ENCODE measurements at regions not wholly inside any gene's neighbourhood (a gene's known extent, or its start where the extent isn't known, plus 50 kb on each side); places are given as distances from the start of the nearest gene placed in this dataset.
"Not testable (repeated sequence)": the region's sequence is repeated elsewhere in the genome, so short reads cannot be mapped to it uniquely, and the experiment has no call there.

GRCh38 chr13:55569082-55569481, 1571.6 kb upstream of the PRR20A start:
- no peak for DNase-seq (ENCODE audit: low read depth, low spot score)

GRCh38 chr13:55569514-55569913, 1571.2 kb upstream of the PRR20A start:
- DNase-seq (ENCODE audit: low read depth, low spot score): no peak

GRCh38 chr13:55570371-55570770, 1570.3 kb upstream of the PRR20A start:
- no peak for DNase-seq (ENCODE audit: low read depth, low spot score)

- no peak for DNase-seq (ENCODE audit: low read depth, low spot score)
These were observed 1569.4 kb upstream of the PRR20A start for GRCh38 chr13:55571237-55571867.

- DNase-seq (ENCODE audit: low read depth, low spot score): no peak
These were observed 1568.3 kb upstream of the PRR20A start for GRCh38 chr13:55572408-55572807.

GRCh38 chr13:55572862-55573261, 1567.9 kb upstream of the PRR20A start:
- no peak for DNase-seq (ENCODE audit: low read depth, low spot score)

GRCh38 chr13:55573565-55573964, 1567.2 kb upstream of the PRR20A start:
- no peak for DNase-seq (ENCODE audit: low read depth, low spot score)

GRCh38 chr13:55576389-55576788, 1564.3 kb upstream of the PRR20A start:
- DNase-seq (ENCODE audit: low read depth, low spot score): no peak

GRCh38 chr13:55577082-55577846, 1563.5 kb upstream of the PRR20A start:
- no peak for DNase-seq (ENCODE audit: low read depth, low spot score)

GRCh38 chr13:55577847-55578210, 1562.9 kb upstream of the PRR20A start:
- DNase-seq (ENCODE audit: low read depth, low spot score): no peak

- not testable (repeated sequence) for DNase-seq (ENCODE audit: low read depth, low spot score)
These were observed 1558.4 kb upstream of the PRR20A start for GRCh38 chr13:55582294-55582693.

- no peak for DNase-seq (ENCODE audit: low read depth, low spot score)
These were observed 1556.6 kb upstream of the PRR20A start for GRCh38 chr13:55583953-55584593.

- no peak for DNase-seq (ENCODE audit: low read depth, low spot score)
These were observed 1537.9 kb upstream of the PRR20A start for GRCh38 chr13:55602784-55603183.

GRCh38 chr13:55606045-55606665, 1534.6 kb upstream of the PRR20A start:
- DNase-seq (ENCODE audit: low read depth, low spot score): no peak

GRCh38 chr13:55613429-55614187, 1527.1 kb upstream of the PRR20A start:
- no peak for DNase-seq (ENCODE audit: low read depth, low spot score)

- DNase-seq (ENCODE audit: low read depth, low spot score): no peak
These were observed 1525.6 kb upstream of the PRR20A start for GRCh38 chr13:55615081-55615480.

- DNase-seq (ENCODE audit: low read depth, low spot score): no peak
These were observed 1523.5 kb upstream of the PRR20A start for GRCh38 chr13:55617241-55617640.

GRCh38 chr13:55627221-55627620, 1513.5 kb upstream of the PRR20A start:
- no peak for DNase-seq (ENCODE audit: low read depth, low spot score)

- DNase-seq (ENCODE audit: low read depth, low spot score): no peak
These were observed 1508.3 kb upstream of the PRR20A start for GRCh38 chr13:55632402-55632801.

GRCh38 chr13:55649485-55649884, 1491.2 kb upstream of the PRR20A start:
- DNase-seq (ENCODE audit: low read depth, low spot score): no peak

- DNase-seq (ENCODE audit: low read depth, low spot score): no peak
These were observed 1488.1 kb upstream of the PRR20A start for GRCh38 chr13:55652657-55653056.

GRCh38 chr13:55653497-55653896, 1487.2 kb upstream of the PRR20A start:
- no peak for DNase-seq (ENCODE audit: low read depth, low spot score)

All from astrocyte of the hippocampus (primary cell).